ENCODE measurements at regions not wholly inside any gene's neighbourhood (a gene's known extent, or its start where the extent isn't known, plus 50 kb on each side); places are given as distances from the start of the nearest gene placed in this dataset.

DNA sequence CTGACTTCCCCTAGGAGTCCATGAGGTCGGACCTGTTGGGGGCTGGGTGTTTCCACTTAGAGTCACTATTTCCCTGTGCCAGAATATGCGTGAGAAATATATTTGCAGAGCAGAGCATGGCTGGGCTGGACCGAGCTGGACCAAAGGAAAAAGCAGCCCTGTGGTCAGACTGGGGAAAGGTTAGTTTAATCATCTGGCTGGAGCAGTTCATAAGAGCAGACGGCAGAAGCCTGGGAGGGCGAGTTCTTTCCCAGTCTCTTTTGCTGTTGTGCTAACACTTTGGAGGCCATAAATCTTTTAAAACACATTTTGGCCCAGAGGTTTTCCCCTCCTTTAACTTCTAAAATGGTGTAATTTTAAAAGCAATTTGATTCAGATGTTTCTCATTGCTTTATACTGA is 66.5 kb downstream of the GLI2 start:
- no peak for DNase-seq (ENCODE audit: low spot score)
- in situ Hi-C loops (cut with MboI; ENCODE audit: low pct_unique_long_range_greater_than_20kb, low sequenced_read_pairs, unreplicated experiment), result no loop called here
- TF ChIP-seq, protein P1, sequence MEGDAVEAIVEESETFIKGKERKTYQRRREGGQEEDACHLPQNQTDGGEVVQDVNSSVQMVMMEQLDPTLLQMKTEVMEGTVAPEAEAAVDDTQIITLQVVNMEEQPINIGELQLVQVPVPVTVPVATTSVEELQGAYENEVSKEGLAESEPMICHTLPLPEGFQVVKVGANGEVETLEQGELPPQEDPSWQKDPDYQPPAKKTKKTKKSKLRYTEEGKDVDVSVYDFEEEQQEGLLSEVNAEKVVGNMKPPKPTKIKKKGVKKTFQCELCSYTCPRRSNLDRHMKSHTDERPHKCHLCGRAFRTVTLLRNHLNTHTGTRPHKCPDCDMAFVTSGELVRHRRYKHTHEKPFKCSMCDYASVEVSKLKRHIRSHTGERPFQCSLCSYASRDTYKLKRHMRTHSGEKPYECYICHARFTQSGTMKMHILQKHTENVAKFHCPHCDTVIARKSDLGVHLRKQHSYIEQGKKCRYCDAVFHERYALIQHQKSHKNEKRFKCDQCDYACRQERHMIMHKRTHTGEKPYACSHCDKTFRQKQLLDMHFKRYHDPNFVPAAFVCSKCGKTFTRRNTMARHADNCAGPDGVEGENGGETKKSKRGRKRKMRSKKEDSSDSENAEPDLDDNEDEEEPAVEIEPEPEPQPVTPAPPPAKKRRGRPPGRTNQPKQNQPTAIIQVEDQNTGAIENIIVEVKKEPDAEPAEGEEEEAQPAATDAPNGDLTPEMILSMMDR (IDR thresholded peaks at IDR 0.05; ENCODE audit: extremely low read depth, insufficient read depth, missing control alignments), result no peak

DNA sequence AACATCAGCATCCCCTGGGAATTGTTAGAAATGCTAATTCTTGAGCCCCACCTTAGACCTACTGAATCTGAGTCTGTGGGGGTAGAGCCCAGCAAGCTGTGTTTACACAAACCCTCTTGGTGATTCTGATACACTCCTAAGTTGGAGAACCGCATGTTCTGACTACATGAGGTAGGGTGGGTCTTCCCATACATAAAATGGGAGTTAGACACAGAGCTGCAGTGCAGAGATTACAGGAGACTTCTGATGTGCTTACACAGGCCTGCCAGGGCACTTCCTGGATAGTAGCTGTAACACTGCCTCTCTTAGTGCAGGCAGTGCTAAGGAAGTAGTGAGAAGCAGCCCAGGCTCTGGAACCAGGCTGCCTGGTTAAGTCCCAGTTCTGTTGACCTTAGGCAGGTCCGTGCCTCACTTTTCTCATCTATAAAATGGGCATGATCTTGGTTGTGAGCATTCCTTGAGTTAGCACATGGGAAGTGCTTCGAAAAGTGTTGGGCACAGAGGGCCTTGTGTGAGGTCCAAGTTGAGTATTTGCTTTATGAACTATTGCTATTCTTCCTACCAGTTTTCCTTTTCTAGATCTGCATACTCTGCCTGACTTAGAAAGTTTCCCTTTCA is 67.3 kb downstream of the GLI2 start:
- TF ChIP-seq, protein P1 (IDR thresholded peaks at IDR 0.05; ENCODE audit: extremely low read depth, insufficient read depth, missing control alignments), result no peak
- in situ Hi-C loops (cut with MboI; ENCODE audit: low pct_unique_long_range_greater_than_20kb, low sequenced_read_pairs, unreplicated experiment), result no loop called here
- no peak for DNase-seq (ENCODE audit: low spot score)

DNA sequence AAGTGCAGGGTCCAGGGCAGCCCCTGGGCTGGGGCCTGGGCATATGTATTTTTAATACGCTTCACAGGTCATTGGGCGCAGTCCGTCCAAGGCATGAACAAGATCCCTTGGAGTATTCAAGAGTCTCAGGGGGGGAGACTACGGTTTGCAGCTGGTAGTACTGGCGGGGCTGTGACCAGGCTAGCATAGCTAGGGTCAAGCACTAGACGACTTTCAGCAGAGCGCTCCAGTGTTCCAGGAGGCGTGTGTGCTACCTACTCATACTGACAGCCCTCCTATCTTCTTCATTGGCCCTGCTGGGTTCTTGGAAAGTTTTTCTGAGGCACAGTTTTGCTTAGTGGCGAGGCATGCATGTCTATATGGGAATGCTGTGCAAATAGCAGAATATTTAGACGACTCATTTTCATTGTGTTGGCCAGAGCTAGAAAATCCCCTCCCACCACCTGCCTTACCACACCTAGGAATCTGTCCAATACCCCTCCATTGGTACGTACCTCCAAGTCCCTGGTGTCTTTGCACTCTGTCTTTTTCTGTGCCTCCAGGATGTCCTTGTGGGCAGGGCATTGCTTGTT is 68.2 kb downstream of the GLI2 start:
- in situ Hi-C loops (cut with MboI; ENCODE audit: low pct_unique_long_range_greater_than_20kb, low sequenced_read_pairs, unreplicated experiment), result no loop called here

DNA sequence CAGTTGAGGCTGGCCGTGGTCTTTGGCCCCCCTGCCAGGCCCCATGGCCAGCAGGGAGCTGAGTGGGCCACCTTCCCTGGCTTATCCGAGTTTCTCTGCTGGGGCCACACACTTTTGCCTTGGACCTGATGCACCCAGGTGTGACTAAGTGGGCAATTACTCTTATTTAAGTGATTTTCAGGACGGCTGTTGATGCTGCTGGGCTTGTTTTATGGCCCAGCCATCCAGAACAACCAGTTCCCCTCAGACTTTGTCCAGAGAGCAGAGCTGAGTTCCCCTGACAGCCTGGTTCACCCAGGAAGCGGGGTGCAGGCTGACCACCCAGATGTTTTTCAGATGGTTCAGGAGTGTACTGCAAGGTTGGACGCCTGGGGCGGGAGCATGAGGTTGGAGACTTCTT is 68.8 kb downstream of the GLI2 start:
- DNase-seq (ENCODE audit: low spot score), result no peak
- in situ Hi-C loops (cut with MboI; ENCODE audit: low pct_unique_long_range_greater_than_20kb, low sequenced_read_pairs, unreplicated experiment), result no loop called here
- TF ChIP-seq, protein P1 (IDR thresholded peaks at IDR 0.05; ENCODE audit: extremely low read depth, insufficient read depth, missing control alignments), result no peak

More for the DNA sequence above, 68.2 kb downstream of the GLI2 start:
- TF ChIP-seq, protein P1 (IDR thresholded peaks at IDR 0.05; ENCODE audit: extremely low read depth, insufficient read depth, missing control alignments), result no peak
- peak; percentile 38 for DNase-seq (ENCODE audit: low spot score)

DNA sequence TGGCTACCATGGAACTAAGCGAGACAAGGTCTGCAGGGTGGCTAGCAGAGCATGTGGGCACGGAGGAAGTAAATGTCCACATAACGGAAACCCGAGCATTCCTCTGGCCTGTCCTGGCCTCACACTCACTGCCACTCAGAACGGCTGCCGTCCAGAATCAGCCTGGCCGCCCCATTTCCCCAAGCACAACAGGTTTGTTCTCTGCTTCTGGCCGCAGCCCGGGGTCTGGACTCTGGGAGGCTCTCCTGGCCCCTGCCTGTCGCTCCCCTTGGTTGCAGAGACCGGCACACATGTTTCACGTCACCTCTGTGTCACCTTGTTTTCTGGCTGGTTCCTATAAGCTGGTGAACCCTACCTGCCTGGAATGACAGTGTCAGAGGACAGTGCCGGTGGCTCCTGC is 69.3 kb downstream of the GLI2 start:
- in situ Hi-C loops (cut with MboI; ENCODE audit: low pct_unique_long_range_greater_than_20kb, low sequenced_read_pairs, unreplicated experiment), result no loop called here
- no peak for DNase-seq (ENCODE audit: low spot score)
- TF ChIP-seq, protein P1 (IDR thresholded peaks at IDR 0.05; ENCODE audit: extremely low read depth, insufficient read depth, missing control alignments), result no peak

DNA sequence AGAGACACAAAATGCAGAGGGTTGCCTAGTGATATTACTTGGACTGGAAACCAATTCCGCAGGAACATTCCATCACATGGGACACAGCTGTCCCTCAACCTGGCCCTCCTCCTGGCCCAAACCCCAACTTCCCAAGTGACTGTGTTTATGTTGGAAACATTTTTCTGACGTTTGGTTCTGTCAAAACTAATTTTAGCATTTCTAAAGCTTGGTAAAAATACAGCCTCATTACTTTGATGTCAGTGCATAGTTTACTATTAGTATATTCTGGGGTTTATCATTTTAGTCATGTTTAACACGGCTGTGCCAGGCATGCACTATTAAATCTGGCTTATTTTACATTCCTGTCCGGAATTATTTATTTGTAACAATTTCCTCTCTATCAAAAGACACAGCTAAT is 69.9 kb downstream of the GLI2 start:
- in situ Hi-C loops (cut with MboI; ENCODE audit: low pct_unique_long_range_greater_than_20kb, low sequenced_read_pairs, unreplicated experiment), result no loop called here
- no peak for DNase-seq (ENCODE audit: low spot score)
- TF ChIP-seq, protein P1 (IDR thresholded peaks at IDR 0.05; ENCODE audit: extremely low read depth, insufficient read depth, missing control alignments), result no peak
